ENCODE measurements at regions not wholly inside any gene's neighbourhood (a gene's known extent, or its start where the extent isn't known, plus 50 kb on each side); places are given as distances from the start of the nearest gene placed in this dataset.
"Not testable (repeated sequence)": the region's sequence is repeated elsewhere in the genome, so short reads cannot be mapped to it uniquely, and the experiment has no call there.

DNA sequence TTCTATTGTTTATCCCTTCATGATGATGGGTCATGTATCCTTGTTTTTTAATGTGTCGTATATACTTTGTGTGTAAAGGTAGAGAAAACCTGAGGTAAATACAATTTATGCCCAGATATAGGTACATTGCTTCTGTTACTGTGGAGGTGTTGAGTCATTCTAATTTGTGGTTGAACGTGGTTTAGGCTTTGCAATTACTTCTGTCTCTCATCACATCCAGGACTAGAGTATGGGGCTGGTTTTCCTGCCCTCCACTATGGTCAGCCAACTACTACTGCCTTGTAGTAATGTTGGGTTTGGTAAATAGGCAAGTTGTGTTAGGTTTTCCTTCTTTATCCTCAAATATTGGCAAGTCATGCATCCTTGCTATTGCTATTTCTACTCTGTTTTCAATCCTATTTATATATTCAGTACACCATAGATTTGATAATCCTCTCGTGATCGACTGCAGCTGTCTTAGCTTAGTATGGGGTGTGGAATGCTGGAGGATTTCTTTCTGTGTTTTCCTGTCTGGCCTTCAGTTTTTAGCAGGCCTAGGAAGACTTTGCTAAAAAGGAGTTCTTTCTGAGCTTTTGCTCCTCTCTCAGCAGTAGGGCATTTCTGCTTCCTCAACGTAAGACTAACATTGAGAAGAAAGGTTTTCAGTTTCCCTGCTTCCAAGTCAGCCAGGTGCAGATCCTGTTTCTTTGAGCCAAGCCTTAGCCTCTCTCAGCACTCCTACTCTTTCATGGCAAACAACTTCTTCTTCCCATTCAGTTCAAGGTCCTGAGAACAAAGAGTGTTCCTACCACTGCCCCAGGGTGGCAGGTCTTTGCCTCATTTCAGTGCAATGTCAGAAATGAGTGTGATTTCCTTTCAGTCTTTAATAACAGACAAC lies 844.4 kb upstream of the CDH18 start:
- H3K4me3 ChIP-seq (ENCODE audit: low read depth, low read length) = no peak overlapping the region
- TF ChIP-seq, protein P1, sequence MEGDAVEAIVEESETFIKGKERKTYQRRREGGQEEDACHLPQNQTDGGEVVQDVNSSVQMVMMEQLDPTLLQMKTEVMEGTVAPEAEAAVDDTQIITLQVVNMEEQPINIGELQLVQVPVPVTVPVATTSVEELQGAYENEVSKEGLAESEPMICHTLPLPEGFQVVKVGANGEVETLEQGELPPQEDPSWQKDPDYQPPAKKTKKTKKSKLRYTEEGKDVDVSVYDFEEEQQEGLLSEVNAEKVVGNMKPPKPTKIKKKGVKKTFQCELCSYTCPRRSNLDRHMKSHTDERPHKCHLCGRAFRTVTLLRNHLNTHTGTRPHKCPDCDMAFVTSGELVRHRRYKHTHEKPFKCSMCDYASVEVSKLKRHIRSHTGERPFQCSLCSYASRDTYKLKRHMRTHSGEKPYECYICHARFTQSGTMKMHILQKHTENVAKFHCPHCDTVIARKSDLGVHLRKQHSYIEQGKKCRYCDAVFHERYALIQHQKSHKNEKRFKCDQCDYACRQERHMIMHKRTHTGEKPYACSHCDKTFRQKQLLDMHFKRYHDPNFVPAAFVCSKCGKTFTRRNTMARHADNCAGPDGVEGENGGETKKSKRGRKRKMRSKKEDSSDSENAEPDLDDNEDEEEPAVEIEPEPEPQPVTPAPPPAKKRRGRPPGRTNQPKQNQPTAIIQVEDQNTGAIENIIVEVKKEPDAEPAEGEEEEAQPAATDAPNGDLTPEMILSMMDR (IDR thresholded peaks at IDR 0.05; ENCODE audit: insufficient read depth, low read length) = no peak
- no peak for DNase-seq (ENCODE audit: low read depth)

DNA sequence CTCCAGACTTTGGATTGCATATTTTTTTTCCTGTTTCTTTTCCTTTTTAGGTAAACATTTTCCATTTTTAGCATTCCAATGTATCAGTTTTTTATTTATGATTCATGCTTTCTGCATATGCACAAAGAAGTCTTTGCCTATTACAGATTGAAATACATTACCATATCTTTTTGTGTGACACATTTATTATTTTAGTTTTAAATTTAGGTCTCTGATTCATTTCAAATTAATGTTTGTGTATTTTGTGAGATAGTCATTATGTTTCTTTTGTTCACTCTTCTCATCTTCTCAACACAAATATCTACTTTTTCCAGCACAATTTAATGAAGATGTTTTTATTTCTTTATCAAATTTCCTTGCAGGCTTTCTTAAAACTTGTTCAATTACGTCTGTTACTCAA lies 838.0 kb upstream of the CDH18 start:
- not testable (repeated sequence) for DNase-seq (ENCODE audit: low read depth); H3K4me3 ChIP-seq (ENCODE audit: low read depth, low read length)

DNA sequence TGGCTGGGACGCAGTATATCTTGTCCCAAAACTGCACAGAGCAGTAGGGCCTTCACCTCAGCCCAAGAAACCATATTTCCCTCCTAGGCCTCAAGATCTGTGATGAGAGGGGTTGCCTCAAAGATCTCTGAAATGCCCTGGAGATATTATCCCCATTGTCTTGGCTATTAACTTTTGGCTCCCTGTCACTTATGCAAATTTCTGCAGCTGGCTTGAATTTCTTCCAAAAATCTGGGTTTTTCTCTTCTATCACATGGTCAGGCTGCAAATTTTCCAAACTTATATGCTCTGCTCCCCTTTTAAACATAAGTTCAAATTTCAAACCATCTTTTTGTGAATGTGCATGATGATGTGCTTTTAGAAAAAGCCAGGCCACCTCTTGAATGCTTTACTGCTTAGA lies 809.2 kb upstream of the CDH18 start:
- not testable (repeated sequence) for H3K4me3 ChIP-seq (ENCODE audit: low read depth, low read length); DNase-seq (ENCODE audit: low read depth)

DNA sequence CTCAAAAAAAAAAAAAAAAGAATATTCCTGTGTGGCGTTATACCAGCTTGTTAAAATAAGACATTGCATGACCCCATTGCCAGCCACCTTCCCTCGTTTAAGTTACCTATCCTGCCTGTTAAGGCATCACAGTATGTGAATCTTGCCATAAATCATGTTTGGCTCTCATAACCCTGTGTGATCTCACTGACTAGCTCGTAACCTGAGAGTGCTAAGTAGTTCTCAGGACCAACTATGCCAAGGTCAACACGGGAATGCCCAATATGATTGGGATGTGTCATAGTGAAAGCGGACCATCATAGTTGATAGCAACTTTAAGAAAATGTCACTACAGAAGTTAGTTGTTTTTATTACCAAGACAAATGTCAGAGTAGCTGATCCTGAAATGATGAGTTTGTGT lies 796.8 kb upstream of the CDH18 start:
- not testable (repeated sequence) for DNase-seq (ENCODE audit: low read depth); H3K4me3 ChIP-seq (ENCODE audit: low read depth, low read length)

DNA sequence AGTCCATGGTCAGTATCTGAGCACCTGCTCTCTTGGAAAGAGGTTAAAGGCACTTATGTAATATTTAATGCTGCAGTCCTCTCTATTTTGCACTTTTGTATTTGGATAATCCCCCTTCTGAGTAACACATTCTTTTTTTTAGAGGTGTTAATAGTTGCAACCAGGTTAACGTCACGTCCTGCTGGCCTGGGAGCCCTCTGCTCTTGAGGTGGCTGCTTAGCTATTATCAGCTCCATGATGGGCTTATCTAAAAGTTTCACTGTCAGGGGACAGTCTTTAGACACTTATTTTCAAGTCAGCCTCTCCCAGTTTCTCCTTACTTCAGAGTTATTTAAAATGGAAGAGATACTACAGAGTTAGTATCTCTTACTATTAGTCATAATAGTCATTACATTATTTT lies 795.5 kb upstream of the CDH18 start:
- not testable (repeated sequence) for H3K4me3 ChIP-seq (ENCODE audit: low read depth, low read length); DNase-seq (ENCODE audit: low read depth)

DNA sequence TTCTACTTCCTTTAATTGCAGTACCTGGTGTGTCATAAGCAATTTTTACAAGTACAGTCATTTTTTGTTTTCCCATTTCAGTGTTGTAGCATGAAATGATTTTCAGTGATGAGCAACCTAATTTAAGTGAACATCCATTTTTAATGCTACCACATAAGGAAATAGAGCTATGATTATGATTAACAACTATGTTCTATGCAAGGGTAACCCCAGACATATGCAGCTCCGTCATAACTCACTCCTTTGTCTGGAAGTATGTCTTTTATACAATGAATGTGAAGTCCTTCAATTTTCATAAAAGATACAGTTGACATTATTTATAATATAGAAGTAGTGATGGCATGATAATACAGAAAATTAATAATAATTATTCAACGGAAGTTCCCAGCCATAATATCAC lies 783.3 kb upstream of the CDH18 start:
- DNase-seq (ENCODE audit: low read depth); H3K4me3 ChIP-seq (ENCODE audit: low read depth, low read length): not testable (repeated sequence)

DNA sequence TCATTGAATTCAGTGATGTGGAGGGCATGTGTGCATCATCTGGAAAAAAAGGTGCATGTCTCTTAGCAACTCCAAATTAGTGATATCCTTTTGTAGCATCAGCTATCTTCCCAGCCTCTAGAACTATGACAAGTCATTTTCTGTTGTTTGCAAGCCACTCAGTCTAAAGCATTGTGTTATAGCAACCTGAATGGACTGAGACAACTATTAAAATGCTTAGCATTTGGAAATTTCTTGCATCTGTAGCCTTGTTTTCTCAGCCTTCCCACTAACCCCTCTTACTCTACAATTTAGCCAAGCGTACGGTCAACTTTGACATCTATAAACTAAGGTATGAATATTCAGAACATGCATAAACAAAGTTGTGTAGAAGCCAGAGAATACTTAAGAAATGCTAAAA lies 777.1 kb upstream of the CDH18 start:
- DNase-seq (ENCODE audit: low read depth); H3K4me3 ChIP-seq (ENCODE audit: low read depth, low read length): not testable (repeated sequence)

DNA sequence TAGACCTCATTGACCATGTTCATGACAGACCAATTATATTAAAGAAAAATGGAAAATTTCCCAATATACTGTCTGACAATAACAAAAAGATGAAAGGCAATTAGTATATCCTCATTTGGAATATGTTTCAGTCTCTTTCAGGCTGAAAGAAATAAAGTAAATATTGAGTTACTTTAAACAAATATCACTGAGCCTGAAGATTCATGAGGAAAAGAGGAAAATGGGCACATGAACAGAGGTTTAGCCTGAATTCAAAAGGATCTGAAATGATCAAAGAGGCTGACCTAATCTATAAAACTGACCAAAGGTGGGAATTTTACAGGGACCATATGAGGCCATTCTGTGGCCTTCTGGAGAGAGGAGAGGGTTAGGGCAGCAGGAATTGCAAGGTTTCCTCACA lies 771.5 kb upstream of the CDH18 start:
- not testable (repeated sequence) for H3K4me3 ChIP-seq (ENCODE audit: low read depth, low read length); DNase-seq (ENCODE audit: low read depth)

DNA sequence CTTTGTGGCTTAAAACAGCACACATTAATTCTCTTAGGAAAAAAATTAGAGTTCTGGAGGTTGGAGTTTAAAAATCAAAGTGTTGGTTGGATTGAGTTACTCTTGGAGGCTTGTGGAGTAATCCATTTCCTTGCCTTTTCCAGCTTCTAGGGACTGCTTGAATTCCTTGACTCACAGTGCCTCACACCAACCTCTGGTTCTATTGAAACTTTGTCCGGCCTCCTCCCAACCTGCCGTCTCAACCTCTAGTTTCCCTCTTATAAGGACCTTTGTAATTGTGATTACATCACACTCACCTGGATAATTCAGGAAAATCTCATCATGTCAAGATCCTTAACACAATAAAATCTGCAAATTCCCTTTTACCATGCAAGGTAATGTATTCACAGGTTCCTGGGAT lies 764.2 kb upstream of the CDH18 start:
- H3K4me3 ChIP-seq (ENCODE audit: low read depth, low read length); DNase-seq (ENCODE audit: low read depth): not testable (repeated sequence)

DNA sequence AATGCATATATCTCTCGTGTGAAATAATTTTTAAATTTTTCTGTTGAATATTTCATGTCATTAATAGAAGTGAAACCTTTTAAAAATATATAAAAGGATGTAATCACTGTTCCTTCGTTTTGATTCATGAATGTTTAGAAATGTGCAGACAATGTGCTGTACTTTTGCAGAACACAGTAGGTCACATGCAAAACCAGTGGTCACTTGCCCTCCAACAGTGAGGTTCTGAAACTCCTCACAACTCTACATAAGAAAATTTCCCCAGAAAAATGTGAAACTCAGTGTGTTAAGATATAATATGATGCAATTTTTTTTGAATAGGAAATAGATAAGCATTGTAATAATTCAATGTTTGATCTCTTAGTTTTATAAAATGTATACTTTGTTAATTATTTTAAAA lies 747.7 kb upstream of the CDH18 start:
- not testable (repeated sequence) for H3K4me3 ChIP-seq (ENCODE audit: low read depth, low read length); DNase-seq (ENCODE audit: low read depth)

DNA sequence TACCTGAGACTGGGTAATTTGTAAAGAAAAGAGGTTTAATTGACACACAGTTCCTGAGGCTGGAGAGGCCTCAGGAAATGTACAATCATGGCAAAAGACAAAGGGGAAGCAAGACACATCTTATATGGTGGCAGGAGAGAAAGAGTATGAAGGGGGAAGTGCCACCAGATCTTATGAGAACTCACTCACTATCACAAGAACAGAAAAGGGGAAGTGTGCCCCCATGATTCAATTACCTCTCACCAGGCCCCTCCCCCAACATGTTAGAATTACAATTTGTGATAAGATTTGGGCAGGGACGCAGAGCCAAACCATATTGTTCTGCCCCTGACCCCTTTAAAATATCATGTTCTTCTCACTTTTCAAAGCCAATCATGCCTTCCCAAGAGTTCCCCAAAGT lies 744.2 kb upstream of the CDH18 start:
- not testable (repeated sequence) for H3K4me3 ChIP-seq (ENCODE audit: low read depth, low read length); DNase-seq (ENCODE audit: low read depth)

DNA sequence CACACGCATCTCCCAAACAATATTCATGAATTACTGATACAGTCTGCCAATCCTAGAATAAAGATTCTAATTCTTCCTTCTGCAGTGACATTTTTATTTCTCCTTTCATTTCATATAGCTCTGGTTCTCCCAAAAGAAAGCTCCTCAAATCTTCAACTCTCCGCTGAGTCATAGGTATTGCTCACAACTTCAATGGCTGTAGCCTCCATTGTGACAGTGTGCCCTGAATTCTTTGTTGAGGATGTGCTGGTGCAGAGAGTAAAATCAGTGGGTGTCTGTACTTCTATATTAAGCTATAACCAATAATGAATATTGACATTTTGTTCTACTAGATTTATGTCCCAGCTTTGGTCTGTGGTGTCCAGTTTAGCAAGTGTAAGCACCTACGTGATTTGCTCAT lies 733.3 kb upstream of the CDH18 start:
- DNase-seq (ENCODE audit: low read depth); H3K4me3 ChIP-seq (ENCODE audit: low read depth, low read length): not testable (repeated sequence)

DNA sequence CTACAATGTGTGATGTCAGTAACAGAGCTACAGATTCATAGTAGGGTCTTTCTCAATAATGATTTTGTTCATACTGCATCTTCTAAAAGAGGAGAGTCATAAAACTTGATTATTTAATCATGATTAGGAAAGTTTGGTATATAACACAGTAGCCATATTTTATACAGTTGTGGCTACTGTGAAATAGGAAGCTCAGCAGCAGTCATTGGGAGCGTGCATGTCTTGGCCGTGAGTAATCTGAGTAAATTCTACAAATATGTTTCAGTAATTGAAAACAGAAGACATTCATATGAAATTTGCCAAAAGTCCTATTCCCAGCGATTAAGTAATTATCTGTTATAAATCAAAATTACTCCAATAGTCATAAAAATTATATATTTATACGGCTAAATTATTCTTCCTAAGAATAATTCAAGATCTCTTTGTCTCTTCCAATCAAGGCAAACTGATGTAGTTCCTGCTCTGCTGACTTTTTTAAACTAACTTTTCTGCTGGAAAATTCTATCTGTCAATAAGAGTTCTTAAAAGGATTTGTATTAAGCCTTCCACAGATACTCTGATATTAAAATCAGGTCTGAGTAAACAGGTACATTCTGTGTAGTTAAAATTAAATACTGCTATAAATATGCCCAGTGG lies 723.6 kb upstream of the CDH18 start:
- H3K4me3 ChIP-seq (ENCODE audit: low read depth, low read length); DNase-seq (ENCODE audit: low read depth): not testable (repeated sequence)

DNA sequence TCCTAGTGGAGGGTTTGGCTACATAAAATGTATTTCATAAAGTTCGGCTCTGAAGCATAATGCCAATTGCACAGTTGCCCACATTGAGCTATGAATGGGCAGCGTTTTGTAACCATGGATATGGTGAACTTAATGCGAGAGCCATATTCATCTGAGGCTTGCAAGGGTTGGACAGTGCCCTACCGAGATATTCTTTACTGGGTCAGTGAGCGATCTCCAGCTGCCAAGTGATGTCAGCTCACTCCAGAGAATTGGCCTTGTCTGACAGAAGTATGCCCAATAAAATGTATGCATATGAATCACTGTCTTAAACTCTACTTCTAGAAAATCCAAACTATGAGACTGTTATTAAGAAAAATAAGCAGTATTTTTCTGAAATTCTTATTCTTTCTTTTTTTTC lies 719.6 kb upstream of the CDH18 start:
- not testable (repeated sequence) for DNase-seq (ENCODE audit: low read depth); H3K4me3 ChIP-seq (ENCODE audit: low read depth, low read length)
